ENCODE measurements at regions not wholly inside any gene's neighbourhood (a gene's known extent, or its start where the extent isn't known, plus 50 kb on each side); places are given as distances from the start of the nearest gene placed in this dataset.

- 78 to 84% methylated on average over 2 of the region's 2 CpGs for WGBS, 2 donors
- DNase-seq (no peak), ATAC-seq (no peak)
- no peaks in the 10 kb centered on the region for H3K36me3 ChIP-seq (replicated peaks in 1 of 2; ENCODE audit: insufficient read depth in 1 of 2, low read depth in 2 of 2)
- no peak overlapping the region for H3K4me3 ChIP-seq
- no peaks in the 10 kb centered on the region for H3K4me1 ChIP-seq
- TF ChIP-seq CTCF (IDR thresholded peaks at IDR 0.05), result no peak
- no peak for TF ChIP-seq POLR2A (IDR thresholded peaks at IDR 0.05)
- no peaks in the 10 kb centered on the region for H3K9me3 ChIP-seq
- intact Hi-C loops (cut with DNase I), result no loop called here
- H3K27ac ChIP-seq, result no peak overlapping the region
- H3K27me3 ChIP-seq, result no peaks in the 10 kb centered on the region
Measured at GRCh38 chr15:73821181-73821580, 52.2 kb upstream of the TBC1D21 start.

- no peak for TF ChIP-seq POLR2A (IDR thresholded peaks at IDR 0.05)
- no peak for TF ChIP-seq CTCF (IDR thresholded peaks at IDR 0.05)
- Histone ChIP-seq H3K36me3 (replicated peaks in 1 of 2; ENCODE audit: insufficient read depth in 1 of 2, low read depth in 2 of 2) (no peaks in the 10 kb centered on the region), H3K4me3 (no peak overlapping the region), H3K9me3 (no peaks in the 10 kb centered on the region), H3K27me3 (no peaks in the 10 kb centered on the region), H3K27ac (no peak overlapping the region), H3K4me1 (no peaks in the 10 kb centered on the region)
- ATAC-seq (no peak), DNase-seq (no peak)
- WGBS, 2 donors, result 26 to 29% methylated on average over 3 of the region's 3 CpGs
- intact Hi-C loops (cut with DNase I), result no loop called here
Measured at GRCh38 chr15:73822998-73823397, 50.4 kb upstream of the TBC1D21 start.

Measured in body of pancreas (tissue), 4 donors.